GM19397 (cell line): ENCODE measurements at regions not wholly inside any gene's neighbourhood (a gene's known extent, or its start where the extent isn't known, plus 50 kb on each side); places are given as distances from the start of the nearest gene placed in this dataset.

Experiments
- ATAC-seq: cut with Tn5 transposase; IDR thresholded peaks from one replicate; pipeline ENCODE4 v1.9.1; 2021; ENCODE audit warnings: mild to moderate bottlenecking, moderate library complexity; ENCODE audit not compliant: unreplicated experiment

- no peak for ATAC-seq
These were observed 873.0 kb upstream of the NR2F2 start for GRCh38 chr15:95457520-95457919.

- no peak for ATAC-seq
These were observed 871.8 kb upstream of the NR2F2 start for GRCh38 chr15:95458721-95459120.

GRCh38 chr15:95459273-95459672, 871.2 kb upstream of the NR2F2 start:
- ATAC-seq: no peak

GRCh38 chr15:95464509-95464908, 866.0 kb upstream of the NR2F2 start:
- no peak for ATAC-seq

GRCh38 chr15:95468820-95469219, 861.7 kb upstream of the NR2F2 start:
- no peak for ATAC-seq

GRCh38 chr15:95469496-95470000, 861.0 kb upstream of the NR2F2 start:
- no peak for ATAC-seq

GRCh38 chr15:95470529-95470928, 860.0 kb upstream of the NR2F2 start:
- ATAC-seq: no peak

- no peak for ATAC-seq
These were observed 859.4 kb upstream of the NR2F2 start for GRCh38 chr15:95470997-95471689.

- ATAC-seq: no peak
These were observed 858.8 kb upstream of the NR2F2 start for GRCh38 chr15:95471690-95472086.

- ATAC-seq: no peak
These were observed 855.4 kb upstream of the NR2F2 start for GRCh38 chr15:95475067-95475466.

GRCh38 chr15:95479308-95479707, 851.2 kb upstream of the NR2F2 start:
- no peak for ATAC-seq

GRCh38 chr15:95485367-95485766, 845.1 kb upstream of the NR2F2 start:
- ATAC-seq: no peak

- ATAC-seq: no peak
These were observed 844.3 kb upstream of the NR2F2 start for GRCh38 chr15:95486224-95486623.

GRCh38 chr15:95489103-95489502, 841.4 kb upstream of the NR2F2 start:
- no peak for ATAC-seq

GRCh38 chr15:95492388-95493070, 838.0 kb upstream of the NR2F2 start:
- ATAC-seq: no peak

GRCh38 chr15:95494971-95495541, 835.4 kb upstream of the NR2F2 start:
- ATAC-seq: no peak

GRCh38 chr15:95497634-95498033, 832.9 kb upstream of the NR2F2 start:
- no peak for ATAC-seq

- no peak for ATAC-seq
These were observed 831.5 kb upstream of the NR2F2 start for GRCh38 chr15:95498961-95499360.

- ATAC-seq: no peak
These were observed 831.1 kb upstream of the NR2F2 start for GRCh38 chr15:95499397-95499796.

- no peak for ATAC-seq
These were observed 828.6 kb upstream of the NR2F2 start for GRCh38 chr15:95501865-95502264.

- ATAC-seq: no peak
These were observed 827.4 kb upstream of the NR2F2 start for GRCh38 chr15:95503107-95503506.

GRCh38 chr15:95503640-95504225, 826.8 kb upstream of the NR2F2 start:
- no peak for ATAC-seq
